IMR-90 (cell line): ENCODE measurements at regions not wholly inside any gene's neighbourhood (a gene's known extent, or its start where the extent isn't known, plus 50 kb on each side); places are given as distances from the start of the nearest gene placed in this dataset.

Experiments
- ATAC-seq: fragments of 200-7000 bp; cut with Tn5 transposase; 2 replicates; pipeline ENCODE4 v1.9.1; 2020; ENCODE audit warnings: low read depth, mild to moderate bottlenecking, moderate library complexity
- BruUV-seq: library from RNA; stranded (reverse); fragments of 400-500 nt; replicated peaks from 2 replicates; lab custom pipeline; 2021; lab: Mats Ljungman, UMichigan
- CTCF ChIA-PET: fragments of 300-600 bp; formaldehyde crosslinking; extraction: SDS; loops from one replicate; lab custom pipeline; 2021; ENCODE audit warnings: antibody characterized with exemption; lab: Yijun Ruan, JAX
- POLR2A ChIA-PET: fragments of 300-600 bp; sonication (Branson Sonifier 250); formaldehyde crosslinking; loops from one replicate; lab custom pipeline; 2022; ENCODE audit warnings: antibody characterized with exemption; ENCODE audit not compliant: unreplicated experiment; lab: Charles Lee
- DNase-seq: peaks from one replicate; pipeline ENCODE4 v3.0.0; 2013
- H2AFZ ChIP-seq: replicated peaks from 2 replicates; pipeline ENCODE3; 2013; ENCODE audit warnings: low read length, mild to moderate bottlenecking; ENCODE audit not compliant: poor library complexity
- H2AK5ac ChIP-seq: 2 replicates; pipeline ENCODE4 v1.6.1; 2013; ENCODE audit warnings: low read depth, low read length, inconsistent platforms
- H2AK9ac ChIP-seq: replicated peaks from 2 replicates; pipeline ENCODE3; 2013; ENCODE audit warnings: mild to moderate bottlenecking, low read depth, low read length, moderate library complexity; ENCODE audit not compliant: poor library complexity
- H2BK120ac ChIP-seq: 2 replicates; pipeline ENCODE4 v1.6.1; 2013; ENCODE audit warnings: low read depth, low read length, inconsistent platforms
- H2BK15ac ChIP-seq: 3 replicates; pipeline ENCODE4 v1.6.1; 2013; ENCODE audit warnings: low read depth, low read length, inconsistent platforms
- H2BK20ac ChIP-seq: 2 replicates; pipeline ENCODE4 v1.6.1; 2013; ENCODE audit warnings: low read depth, mild to moderate bottlenecking, inconsistent platforms, low read length, moderate library complexity
- H2BK5ac ChIP-seq: 2 replicates; pipeline ENCODE4 v1.6.1; 2013; ENCODE audit warnings: mild to moderate bottlenecking, low read depth, low read length, inconsistent platforms; ENCODE audit not compliant: poor library complexity, severe bottlenecking
- H3K14ac ChIP-seq: replicated peaks from 2 replicates; pipeline ENCODE4 v1.6.1; 2013; ENCODE audit warnings: low read depth, low read length, inconsistent platforms
- H3K18ac ChIP-seq: 2 replicates; pipeline ENCODE4 v1.6.1; 2013; ENCODE audit warnings: low read depth, low read length, control low read depth
- H3K23ac ChIP-seq: 2 replicates; pipeline ENCODE4 v1.6.1; 2013; ENCODE audit warnings: low read depth, low read length, inconsistent platforms
- H3K27ac ChIP-seq: 2 replicates; pipeline ENCODE4 v1.5.1; 2013; ENCODE audit warnings: mild to moderate bottlenecking, control low read depth, low read length; ENCODE audit not compliant: insufficient read depth
- H3K27me3 ChIP-seq: 2 replicates; pipeline ENCODE4 v1.6.1; 2013; ENCODE audit warnings: low read length; ENCODE audit not compliant: control insufficient read depth, insufficient read depth
- H3K36me3 ChIP-seq: 2 replicates; pipeline ENCODE4 v1.6.1; 2013; ENCODE audit warnings: low read length, mixed read lengths; ENCODE audit not compliant: control insufficient read depth, insufficient read depth
- H3K4ac ChIP-seq: 2 replicates; pipeline ENCODE4 v1.6.1; 2013; ENCODE audit warnings: low read depth, low read length, inconsistent platforms
- H3K4me1 ChIP-seq: 2 replicates; pipeline ENCODE4 v1.6.1; 2013; ENCODE audit warnings: low read length, mixed read lengths; ENCODE audit not compliant: control insufficient read depth, insufficient read depth
- H3K4me2 ChIP-seq: 2 replicates; pipeline ENCODE4 v1.6.1; 2013; ENCODE audit warnings: low read depth, mild to moderate bottlenecking, control low read depth, low read length, moderate library complexity
- H3K4me3 ChIP-seq: 2 replicates; pipeline ENCODE4 v1.5.1; 2013; ENCODE audit warnings: low read depth, mild to moderate bottlenecking, control low read depth, low read length, moderate library complexity; ENCODE audit not compliant: insufficient read depth
- H3K56ac ChIP-seq: 2 replicates; pipeline ENCODE4 v1.6.1; 2013; ENCODE audit warnings: low read length, inconsistent platforms; ENCODE audit not compliant: insufficient read depth; ENCODE audit errors: extremely low read depth
- H3K79me1 ChIP-seq, 2 experiments: 2 replicates each; pipeline ENCODE4 v1.6.1; 2013; ENCODE audit warnings: low read length in 2 of 2, inconsistent platforms in 1 of 2, low read depth in 1 of 2
- H3K9ac ChIP-seq: 2 replicates; pipeline ENCODE4 v1.6.1; 2013; ENCODE audit warnings: low read depth, low read length, control low read depth
- H3K9me1 ChIP-seq: 2 replicates; pipeline ENCODE4 v1.6.1; 2013; ENCODE audit warnings: low read length, inconsistent platforms; ENCODE audit not compliant: insufficient read depth
- H3K9me3 ChIP-seq: 2 replicates; pipeline ENCODE4 v1.6.1; 2013; ENCODE audit warnings: low read length; ENCODE audit not compliant: control insufficient read depth, insufficient read depth
- H4K20me1 ChIP-seq: 2 replicates; pipeline ENCODE4 v1.6.1; 2013; ENCODE audit warnings: low read length, inconsistent platforms; ENCODE audit not compliant: insufficient read depth
- H4K5ac ChIP-seq: 2 replicates; pipeline ENCODE4 v1.6.1; 2013; ENCODE audit warnings: mild to moderate bottlenecking, low read depth, low read length, control low read depth
- H4K8ac ChIP-seq, 2 experiments: 2 replicates each; pipeline ENCODE4 v1.6.1; 2013; ENCODE audit warnings: low read depth in 2 of 2, low read length in 2 of 2, control low read depth in 1 of 2, inconsistent platforms in 1 of 2
- H4K91ac ChIP-seq: 2 replicates; pipeline ENCODE4 v1.6.1; 2013; ENCODE audit warnings: low read depth, low read length, inconsistent platforms; ENCODE audit not compliant: insufficient read depth
- BHLHE40 ChIP-seq: fragments of 150-350 bp; IDR thresholded peaks from 2 replicates; pipeline ENCODE4 v1.6.1; 2016; ENCODE audit warnings: mild to moderate bottlenecking, low read depth, low read length
- CEBPB ChIP-seq: IDR thresholded peaks from 2 replicates; pipeline ENCODE4 v1.6.1; 2012; ENCODE audit warnings: low read depth, low read length, improper control_type of control experiment
- CHD1 ChIP-seq: IDR thresholded peaks from 2 replicates; pipeline ENCODE4 v1.6.1; 2012; ENCODE audit warnings: low read depth, low read length, improper control_type of control experiment
- FOS ChIP-seq: fragments of 150-350 bp; IDR thresholded peaks from 2 replicates; pipeline ENCODE4 v1.6.1; 2016; ENCODE audit warnings: low read depth, low read length
- MAFK ChIP-seq: IDR thresholded peaks from 2 replicates; pipeline ENCODE4 v1.6.1; 2012; ENCODE audit warnings: low read depth, low read length, improper control_type of control experiment
- MAZ ChIP-seq: IDR thresholded peaks from 2 replicates; pipeline ENCODE4 v1.6.1; 2012; ENCODE audit warnings: low read depth, mild to moderate bottlenecking, low read length, improper control_type of control experiment, moderate library complexity, borderline replicate concordance
- MXI1 ChIP-seq: IDR thresholded peaks from 2 replicates; pipeline ENCODE4 v1.6.1; 2012; ENCODE audit warnings: low read depth, mild to moderate bottlenecking, low read length, moderate library complexity, borderline replicate concordance
- POLR2A ChIP-seq: IDR thresholded peaks from 2 replicates; pipeline ENCODE4 v1.6.1; 2012; ENCODE audit warnings: mild to moderate bottlenecking, low read depth, low read length
- RAD21 ChIP-seq: IDR thresholded peaks from 2 replicates; pipeline ENCODE4 v1.6.1; 2012; ENCODE audit warnings: low read length, improper control_type of control experiment
- RCOR1 ChIP-seq: IDR thresholded peaks from 2 replicates; pipeline ENCODE4 v1.6.1; 2012; ENCODE audit warnings: mild to moderate bottlenecking, low read length, improper control_type of control experiment; ENCODE audit not compliant: insufficient replicate concordance
- SMC3 ChIP-seq: fragments of 150-350 bp; IDR thresholded peaks from 2 replicates; pipeline ENCODE4 v1.6.1; 2016; ENCODE audit warnings: low read depth, mild to moderate bottlenecking, antibody characterized with exemption, low read length, moderate library complexity
- WGBS, 2 experiments: methylation state at CpG; one replicate each; pipeline versions ENCODE4 v1.1.5 to v1.1.7; 2013; ENCODE audit warnings: missing lambda C conversion rate in 2 of 2; ENCODE audit not compliant: insufficient read length in 1 of 2; ENCODE audit errors: extremely low coverage in 2 of 2; 5-methylcytosine and 5-hydroxymethylcytosine counted together
- dilution Hi-C: fragments of 300-500 bp; cut with HindIII; formaldehyde crosslinking; loops from one replicate; pipeline ENCODE4 v1.14.3; 2018; ENCODE audit warnings: low sequenced_read_pairs; ENCODE audit not compliant: unreplicated experiment
- in situ Hi-C: fragments of 300-500 bp; cut with MboI; formaldehyde crosslinking; loops from 3 replicates; pipeline ENCODE4 v1.14.3; 2019; ENCODE audit warnings: low sequenced_read_pairs, inconsistent platforms, mixed read lengths
- intact Hi-C: fragments of 100-400 bp; cut with micrococcal nuclease; formaldehyde crosslinking; loops from 2 replicates; pipeline ENCODE4 v1.10.0; 2022
- TF ChIP-seq, protein P1 (sequence below): fragments of 150-350 bp; IDR thresholded peaks from 2 replicates; pipeline ENCODE4 v1.6.1; 2016; ENCODE audit warnings: low read depth, mild to moderate bottlenecking, low read length, moderate library complexity, borderline replicate concordance
- TF ChIP-seq, protein P2 (sequence below): fragments of 150-350 bp; IDR thresholded peaks from 2 replicates; pipeline ENCODE4 v1.6.1; 2017; ENCODE audit warnings: mild to moderate bottlenecking, antibody characterized with exemption, low read length, low read depth

DNA sequence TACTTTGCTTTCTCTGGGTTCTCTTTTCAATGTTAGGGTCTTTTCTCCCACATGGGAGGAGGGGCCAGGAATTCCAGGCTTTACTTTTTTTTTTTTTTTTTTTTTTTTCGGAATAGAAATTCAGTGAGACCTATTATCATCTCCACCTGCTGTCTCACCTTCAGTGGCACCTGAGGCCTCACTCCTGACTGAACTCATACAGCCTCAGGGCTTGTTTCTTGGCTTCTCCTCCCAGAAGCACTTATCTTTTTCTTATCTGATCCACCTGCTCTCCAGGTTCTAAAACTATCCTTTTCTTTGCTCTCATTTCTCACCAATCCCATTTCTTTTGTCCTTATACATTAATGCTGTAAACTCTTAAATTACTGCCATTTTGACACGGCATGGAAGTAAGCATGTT is 117.3 kb upstream of the PPP3CA start:
- BruUV-seq: no TSS peak

More for the DNA sequence above, 117.3 kb upstream of the PPP3CA start:
- H2BK20ac ChIP-seq: no peak overlapping the region
- dilution Hi-C loops: no loop called here
- H2BK120ac ChIP-seq: no peak overlapping the region
- H4K8ac ChIP-seq: no peak overlapping the region
- no peak overlapping the region for H4K5ac ChIP-seq
- H3K79me1 ChIP-seq: no peaks in the 10 kb centered on the region
- CTCF ChIA-PET: no interaction called here
- H3K9me1 ChIP-seq: no peaks in the 10 kb centered on the region
- H2AK5ac ChIP-seq: no peak overlapping the region
- H3K27me3 ChIP-seq: no peaks in the 10 kb centered on the region
- no peak overlapping the region for H3K4me3 ChIP-seq
- H2BK5ac ChIP-seq: no peak overlapping the region
- no peak overlapping the region for H2AK9ac ChIP-seq
- no peak for ATAC-seq
- WGBS, 2 experiments: no CpG with 5 or more reads among the region's 2 CpGs
- no peak overlapping the region for H4K91ac ChIP-seq
- no peaks in the 10 kb centered on the region for H4K20me1 ChIP-seq
- TF ChIP-seq, protein P1, sequence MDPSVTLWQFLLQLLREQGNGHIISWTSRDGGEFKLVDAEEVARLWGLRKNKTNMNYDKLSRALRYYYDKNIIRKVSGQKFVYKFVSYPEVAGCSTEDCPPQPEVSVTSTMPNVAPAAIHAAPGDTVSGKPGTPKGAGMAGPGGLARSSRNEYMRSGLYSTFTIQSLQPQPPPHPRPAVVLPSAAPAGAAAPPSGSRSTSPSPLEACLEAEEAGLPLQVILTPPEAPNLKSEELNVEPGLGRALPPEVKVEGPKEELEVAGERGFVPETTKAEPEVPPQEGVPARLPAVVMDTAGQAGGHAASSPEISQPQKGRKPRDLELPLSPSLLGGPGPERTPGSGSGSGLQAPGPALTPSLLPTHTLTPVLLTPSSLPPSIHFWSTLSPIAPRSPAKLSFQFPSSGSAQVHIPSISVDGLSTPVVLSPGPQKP: no peak
- TF ChIP-seq MAZ: no peak
- TF ChIP-seq RAD21: no peak
- TF ChIP-seq CHD1: no peak
- TF ChIP-seq BHLHE40: no peak
- no peak for TF ChIP-seq RCOR1
- TF ChIP-seq FOS: no peak
- no peak for TF ChIP-seq POLR2A
- no peak for TF ChIP-seq MXI1
- no peak for TF ChIP-seq CEBPB
- no peak for TF ChIP-seq MAFK
- no peak for TF ChIP-seq SMC3
- TF ChIP-seq, protein P2, sequence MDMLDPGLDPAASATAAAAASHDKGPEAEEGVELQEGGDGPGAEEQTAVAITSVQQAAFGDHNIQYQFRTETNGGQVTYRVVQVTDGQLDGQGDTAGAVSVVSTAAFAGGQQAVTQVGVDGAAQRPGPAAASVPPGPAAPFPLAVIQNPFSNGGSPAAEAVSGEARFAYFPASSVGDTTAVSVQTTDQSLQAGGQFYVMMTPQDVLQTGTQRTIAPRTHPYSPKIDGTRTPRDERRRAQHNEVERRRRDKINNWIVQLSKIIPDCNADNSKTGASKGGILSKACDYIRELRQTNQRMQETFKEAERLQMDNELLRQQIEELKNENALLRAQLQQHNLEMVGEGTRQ: no peak
- no peak overlapping the region for H3K27ac ChIP-seq
- in situ Hi-C loops: no loop called here
- H2AFZ ChIP-seq: no peak overlapping the region
- POLR2A ChIA-PET: no interaction called here
- H3K56ac ChIP-seq: no peak overlapping the region
- H3K23ac ChIP-seq: no peak overlapping the region
- H3K4me2 ChIP-seq: no peak overlapping the region
- no peak overlapping the region for H3K18ac ChIP-seq
- no peak overlapping the region for H3K14ac ChIP-seq
- no peak overlapping the region for H3K9ac ChIP-seq
- H3K36me3 ChIP-seq: no peaks in the 10 kb centered on the region
- no peaks in the 10 kb centered on the region for H3K9me3 ChIP-seq
- H3K4me1 ChIP-seq: no peaks in the 10 kb centered on the region
- H2BK15ac ChIP-seq: no peak overlapping the region
- DNase-seq: no peak
- intact Hi-C loops: no loop called here
- no peak overlapping the region for H3K4ac ChIP-seq
